ENCODE measurements at regions not wholly inside any gene's neighbourhood (a gene's known extent, or its start where the extent isn't known, plus 50 kb on each side); places are given as distances from the start of the nearest gene placed in this dataset.

DNA sequence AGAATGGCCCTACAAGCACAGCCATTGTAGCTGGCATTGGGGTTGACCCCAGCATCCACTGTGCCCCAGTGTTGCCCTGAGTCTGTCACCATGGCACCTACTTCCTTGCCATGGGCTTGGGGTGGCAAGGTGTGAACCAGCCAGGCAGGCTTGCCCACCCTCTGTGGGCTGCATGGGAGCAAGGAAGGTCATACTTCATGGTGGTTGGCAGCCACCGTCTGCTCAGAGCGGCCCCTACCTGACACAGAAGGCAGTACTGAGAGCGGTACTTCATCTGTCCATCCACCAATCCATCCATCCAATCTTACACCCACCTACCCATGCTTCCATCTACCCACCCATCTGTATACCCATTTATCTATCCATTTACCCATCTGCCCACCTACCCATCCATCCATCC lies 160.1 kb downstream of the KIF26A start:
- TF ChIP-seq POLR2AphosphoS5 (IDR thresholded peaks at IDR 0.05; ENCODE audit: low read depth, low read length) = no peak
- TF ChIP-seq TCF7L2 (IDR thresholded peaks at IDR 0.05; ENCODE audit: borderline replicate concordance, extremely low read depth, insufficient read depth, insufficient read length) = no peak
- TF ChIP-seq, protein P1, sequence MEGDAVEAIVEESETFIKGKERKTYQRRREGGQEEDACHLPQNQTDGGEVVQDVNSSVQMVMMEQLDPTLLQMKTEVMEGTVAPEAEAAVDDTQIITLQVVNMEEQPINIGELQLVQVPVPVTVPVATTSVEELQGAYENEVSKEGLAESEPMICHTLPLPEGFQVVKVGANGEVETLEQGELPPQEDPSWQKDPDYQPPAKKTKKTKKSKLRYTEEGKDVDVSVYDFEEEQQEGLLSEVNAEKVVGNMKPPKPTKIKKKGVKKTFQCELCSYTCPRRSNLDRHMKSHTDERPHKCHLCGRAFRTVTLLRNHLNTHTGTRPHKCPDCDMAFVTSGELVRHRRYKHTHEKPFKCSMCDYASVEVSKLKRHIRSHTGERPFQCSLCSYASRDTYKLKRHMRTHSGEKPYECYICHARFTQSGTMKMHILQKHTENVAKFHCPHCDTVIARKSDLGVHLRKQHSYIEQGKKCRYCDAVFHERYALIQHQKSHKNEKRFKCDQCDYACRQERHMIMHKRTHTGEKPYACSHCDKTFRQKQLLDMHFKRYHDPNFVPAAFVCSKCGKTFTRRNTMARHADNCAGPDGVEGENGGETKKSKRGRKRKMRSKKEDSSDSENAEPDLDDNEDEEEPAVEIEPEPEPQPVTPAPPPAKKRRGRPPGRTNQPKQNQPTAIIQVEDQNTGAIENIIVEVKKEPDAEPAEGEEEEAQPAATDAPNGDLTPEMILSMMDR (IDR thresholded peaks at IDR 0.05 in 2 of 3, conservative IDR thresholded peaks at IDR 0.05 in 1 of 3; ENCODE audit: borderline replicate concordance in 1 of 3, insufficient read depth in 1 of 3, low read depth in 2 of 3, low read length in 2 of 3) = no peak
- no peak for TF ChIP-seq POLR2A (IDR thresholded peaks at IDR 0.05; ENCODE audit: borderline replicate concordance, extremely low read depth, insufficient read depth, insufficient read length)
- TF ChIP-seq EZH2 (IDR thresholded peaks at IDR 0.05) = no peak
- no peak for TF ChIP-seq YY1 (IDR thresholded peaks at IDR 0.05; ENCODE audit: extremely low read depth, insufficient replicate concordance, low read depth, low read length)
